ENCODE measurements at regions not wholly inside any gene's neighbourhood (a gene's known extent, or its start where the extent isn't known, plus 50 kb on each side); places are given as distances from the start of the nearest gene placed in this dataset.
"Not testable (repeated sequence)": the region's sequence is repeated elsewhere in the genome, so short reads cannot be mapped to it uniquely, and the experiment has no call there.

GRCh38 chr15:81939604-81940440 lies 106.0 kb downstream of the MEX3B start:
- DNase-seq (ENCODE audit: low read depth, low spot score) = no peak

- DNase-seq (ENCODE audit: low read depth, low spot score) = no peak
These were observed 108.6 kb downstream of the MEX3B start for GRCh38 chr15:81937189-81937588.

- DNase-seq (ENCODE audit: low read depth, low spot score) = no peak
These were observed 115.0 kb downstream of the MEX3B start for GRCh38 chr15:81930582-81931369.

GRCh38 chr15:81929557-81929956 lies 116.3 kb downstream of the MEX3B start:
- DNase-seq (ENCODE audit: low read depth, low spot score) = no peak

- DNase-seq (ENCODE audit: low read depth, low spot score) = no peak
These were observed 118.8 kb downstream of the MEX3B start for GRCh38 chr15:81926981-81927380.

GRCh38 chr15:81924729-81925128 lies 121.1 kb downstream of the MEX3B start:
- DNase-seq (ENCODE audit: low read depth, low spot score) = no peak

GRCh38 chr15:81923561-81924350 lies 122.1 kb downstream of the MEX3B start:
- no peak for DNase-seq (ENCODE audit: low read depth, low spot score)

- no peak for DNase-seq (ENCODE audit: low read depth, low spot score)
These were observed 123.7 kb downstream of the MEX3B start for GRCh38 chr15:81922143-81922542.

- no peak for DNase-seq (ENCODE audit: low read depth, low spot score)
These were observed 124.7 kb downstream of the MEX3B start for GRCh38 chr15:81921163-81921562.

- not testable (repeated sequence) for DNase-seq (ENCODE audit: low read depth, low spot score)
These were observed 127.1 kb downstream of the MEX3B start for GRCh38 chr15:81918767-81919166.

- DNase-seq (ENCODE audit: low read depth, low spot score) = no peak
These were observed 129.4 kb downstream of the MEX3B start for GRCh38 chr15:81916451-81916850.

GRCh38 chr15:81915990-81916389 lies 129.8 kb downstream of the MEX3B start:
- DNase-seq (ENCODE audit: low read depth, low spot score) = no peak

GRCh38 chr15:81914734-81915256 lies 131.0 kb downstream of the MEX3B start:
- no peak for DNase-seq (ENCODE audit: low read depth, low spot score)

GRCh38 chr15:81914333-81914732 lies 131.5 kb downstream of the MEX3B start:
- DNase-seq (ENCODE audit: low read depth, low spot score) = no peak

- DNase-seq (ENCODE audit: low read depth, low spot score) = no peak
These were observed 134.5 kb downstream of the MEX3B start for GRCh38 chr15:81911022-81911971.

GRCh38 chr15:81910355-81911021 lies 135.3 kb downstream of the MEX3B start:
- no peak for DNase-seq (ENCODE audit: low read depth, low spot score)

- no peak for DNase-seq (ENCODE audit: low read depth, low spot score)
These were observed 136.8 kb downstream of the MEX3B start for GRCh38 chr15:81909011-81909358.

- DNase-seq (ENCODE audit: low read depth, low spot score) = no peak
These were observed 137.7 kb downstream of the MEX3B start for GRCh38 chr15:81908111-81908510.

- DNase-seq (ENCODE audit: low read depth, low spot score) = no peak
These were observed 138.3 kb downstream of the MEX3B start for GRCh38 chr15:81907521-81907920.

- DNase-seq (ENCODE audit: low read depth, low spot score) = no peak
These were observed 139.9 kb downstream of the MEX3B start for GRCh38 chr15:81905889-81906288.

Measured in smooth muscle cell of the brain vasculature (primary cell).